Pancreas (tissue), 10 donors: ENCODE measurements at regions not wholly inside any gene's neighbourhood (a gene's known extent, or its start where the extent isn't known, plus 50 kb on each side); places are given as distances from the start of the nearest gene placed in this dataset.

Source experiments
- ATAC-seq, 4 donors: fragments of 200-7000 bp; cut with Tn5 transposase; one replicate each; pipeline versions ENCODE4 v1.8.0 to v1.9.1; 2020; ENCODE audit warnings: mild to moderate bottlenecking in 4 of 4, moderate library complexity in 4 of 4
- DNase-seq, 6 donors: peaks; one replicate each; pipeline ENCODE4 v3.0.0-alpha.2; 2020
- FAIRE-seq: peaks from 2 replicates; lab custom pipeline; 2012; peaks lifted over from hg19 to GRCh38; lab: Jason Lieb, UNC
- H3K27ac ChIP-seq, 4 donors: fragments of 200-600 bp; sonication (generic); 1 replicate in 3 of 4; 2 replicates in 1 of 4; pipeline versions ENCODE4 v1.5.0 to v1.8.0; 2020
- H3K27me3 ChIP-seq, 4 donors: fragments of 200-600 bp; one replicate each; pipeline ENCODE4 v1.8.0; 2021
- H3K36me3 ChIP-seq, 3 donors: fragments of 200-600 bp; sonication (generic) in 1 of 3; one replicate each; pipeline versions ENCODE4 v1.5.0 to v1.8.0; 2020 to 2021
- H3K4me1 ChIP-seq, 3 donors: fragments of 200-600 bp; one replicate each; pipeline ENCODE4 v1.8.0; 2021
- H3K4me3 ChIP-seq, 4 donors: fragments of 200-600 bp; sonication (generic) in 2 of 4; one replicate each; pipeline versions ENCODE4 v1.5.0 to v1.8.0; 2020 to 2021
- H3K9me3 ChIP-seq, 4 donors: fragments of 200-600 bp; one replicate each; pipeline ENCODE4 v1.8.0; 2021
- CTCF ChIP-seq, 4 donors: fragments of 200-600 bp; sonication (generic) in 3 of 4; IDR thresholded peaks; one replicate each; pipeline versions ENCODE4 v1.5.0 to v1.8.0; 2021; ENCODE audit warnings: antibody characterized with exemption in 4 of 4
- WGBS, 2 donors: extraction: QIAGEN DNeasy Blood & Tissue Kit; methylation state at CpG; one replicate each; pipeline ENCODE4 v1.1.7; 2013; 5-methylcytosine and 5-hydroxymethylcytosine counted together
- intact Hi-C, 3 donors: fragments of 100-400 bp; cut with DNase I; formaldehyde crosslinking; loops; one replicate each; pipeline versions ENCODE4 v1.11.1 to v1.14.2; 2022
- donor health status: healthy with polysubstance abuse.
- donor health status: DM: no; HTN: no; CAD: no; lungs with moderate emphysema.
- donor health status: DM: no; HTN: no; CAD: no.
- donor health status: control.
- donor health status: control.
- donor health status: Bipolar disorder and iron deficiency.
- donor health status: DM: yes; HTN: yes; CAD: no.
- donor health status: DM: no; HTN: no; CAD: no.
- donor health status: DM: no; HTN: no; CAD: no.
- donor health status: DM: yes; HTN: yes; CAD: no.

GRCh38 chr16:61471023-61471422, 565.2 kb downstream of the CDH8 start:
- no peak overlapping the region for H3K27ac ChIP-seq
- DNase-seq (no peak), FAIRE-seq (no peak), ATAC-seq (no peak)
- no peak for TF ChIP-seq CTCF (IDR thresholded peaks at IDR 0.05)
- no peaks in the 10 kb centered on the region for H3K4me1 ChIP-seq
- no peaks in the 10 kb centered on the region for H3K36me3 ChIP-seq
- H3K4me3 ChIP-seq, result no peak overlapping the region
- no peaks in the 10 kb centered on the region for H3K27me3 ChIP-seq
- no peaks in the 10 kb centered on the region for H3K9me3 ChIP-seq
- 55 to 71% methylated on average over 2 of the region's 2 CpGs for WGBS, 2 donors
- intact Hi-C loops, result no loop called here

GRCh38 chr16:61465285-61465684, 571.0 kb downstream of the CDH8 start:
- intact Hi-C loops, result no loop called here
- FAIRE-seq, result no peak
- WGBS, 2 donors, result 26 to 51% methylated on average over 3 of the region's 3 CpGs

GRCh38 chr16:61460020-61460419, 576.2 kb downstream of the CDH8 start:
- Histone ChIP-seq H3K9me3 (no peaks in the 10 kb centered on the region), H3K27ac (no peak overlapping the region), H3K4me3 (no peak overlapping the region), H3K36me3 (no peaks in the 10 kb centered on the region), H3K4me1 (no peaks in the 10 kb centered on the region), H3K27me3 (no peaks in the 10 kb centered on the region)
- 44 to 53% methylated on average over 3 of the region's 3 CpGs for WGBS, 2 donors
- no peak for TF ChIP-seq CTCF (IDR thresholded peaks at IDR 0.05)
- intact Hi-C loops, result no loop called here
- ATAC-seq (no peak), FAIRE-seq (no peak), DNase-seq (no peak)

More at GRCh38 chr16:61465285-61465684, 571.0 kb downstream of the CDH8 start:
- no peaks in the 10 kb centered on the region for H3K4me1 ChIP-seq
- ATAC-seq (no peak), DNase-seq (no peak)
- no peaks in the 10 kb centered on the region for H3K27me3 ChIP-seq
- no peaks in the 10 kb centered on the region for H3K9me3 ChIP-seq
- no peaks in the 10 kb centered on the region for H3K36me3 ChIP-seq
- no peak overlapping the region for H3K4me3 ChIP-seq
- no peak for TF ChIP-seq CTCF (IDR thresholded peaks at IDR 0.05)
- H3K27ac ChIP-seq, result no peak overlapping the region

- Histone ChIP-seq H3K9me3 (no peaks in the 10 kb centered on the region), H3K27me3 (no peaks in the 10 kb centered on the region), H3K4me3 (no peak overlapping the region), H3K36me3 (no peaks in the 10 kb centered on the region), H3K4me1 (no peaks in the 10 kb centered on the region), H3K27ac (no peak overlapping the region)
- ATAC-seq (no peak), DNase-seq (no peak), FAIRE-seq (no peak)
- intact Hi-C loops, result no loop called here
- TF ChIP-seq CTCF (IDR thresholded peaks at IDR 0.05), result no peak
- 32 to 49% methylated on average over 2 of the region's 2 CpGs for WGBS, 2 donors
These were observed 600.9 kb downstream of the CDH8 start for GRCh38 chr16:61435346-61435745.

- 23 to 31% methylated on average over 4 of the region's 4 CpGs for WGBS, 2 donors
- no peak overlapping the region for H3K4me3 ChIP-seq
- H3K27ac ChIP-seq, result no peak overlapping the region
- FAIRE-seq (no peak), ATAC-seq (no peak), DNase-seq (no peak)
- TF ChIP-seq CTCF (IDR thresholded peaks at IDR 0.05), result no peak
- intact Hi-C loops, result no loop called here
- no peaks in the 10 kb centered on the region for H3K4me1 ChIP-seq
- no peaks in the 10 kb centered on the region for H3K36me3 ChIP-seq
- no peaks in the 10 kb centered on the region for H3K27me3 ChIP-seq
- H3K9me3 ChIP-seq, result no peaks in the 10 kb centered on the region
These were observed 603.8 kb downstream of the CDH8 start for GRCh38 chr16:61432421-61432820.
